ENCODE measurements at regions not wholly inside any gene's neighbourhood (a gene's known extent, or its start where the extent isn't known, plus 50 kb on each side); places are given as distances from the start of the nearest gene placed in this dataset.

- Mint-ChIP-seq H3K4me1 (ENCODE audit: low read depth) (no peaks in the 10 kb centered on the region), H3K27me3 (peaks cover 28% of the 10 kb centered on the region), H3K36me3 (ENCODE audit: insufficient read depth) (no peaks in the 10 kb centered on the region), H3K27ac (no peak overlapping the region), H3K9me3 (ENCODE audit: low read depth) (no peaks in the 10 kb centered on the region), H3K4me3 (ENCODE audit: low read depth) (no peak overlapping the region)
- DNase-seq (ENCODE audit: low spot score, unreplicated experiment): no peak
- TF ChIP-seq CTCF (IDR thresholded peaks at IDR 0.05; ENCODE audit: unreplicated experiment): no peak
Observed at GRCh38 chr11:116540645-116541304, 232.0 kb downstream of the BUD13 start.

GRCh38 chr11:116539836-116540418 is 232.9 kb downstream of the BUD13 start:
- no peak for TF ChIP-seq CTCF (IDR thresholded peaks at IDR 0.05; ENCODE audit: unreplicated experiment)
- DNase-seq (ENCODE audit: low spot score, unreplicated experiment): no peak
- Mint-ChIP-seq H3K27me3 (peaks cover 35% of the 10 kb centered on the region), H3K27ac (no peak overlapping the region), H3K4me1 (ENCODE audit: low read depth) (no peaks in the 10 kb centered on the region), H3K9me3 (ENCODE audit: low read depth) (no peaks in the 10 kb centered on the region), H3K4me3 (ENCODE audit: low read depth) (no peak overlapping the region), H3K36me3 (ENCODE audit: insufficient read depth) (no peaks in the 10 kb centered on the region)

DNA sequence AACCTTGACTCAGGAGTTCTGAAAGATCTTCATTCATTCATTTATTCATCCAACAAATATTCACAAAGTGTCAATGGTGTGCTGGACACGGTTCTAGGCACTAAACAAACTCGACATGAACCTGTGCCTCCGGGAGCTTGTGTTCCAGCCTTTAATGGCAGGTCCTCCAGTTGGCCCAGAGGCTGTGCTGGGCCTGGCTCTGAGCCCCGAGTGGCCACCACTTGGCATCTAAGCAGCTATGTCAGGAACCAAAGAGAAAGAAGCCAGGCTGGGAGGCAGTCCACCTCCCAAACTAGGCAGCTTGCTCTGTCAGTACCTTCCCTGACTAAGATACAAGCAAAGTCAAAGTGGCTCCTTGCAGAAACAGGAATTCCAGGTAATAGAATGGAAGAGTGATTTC is 233.6 kb downstream of the BUD13 start:
- Mint-ChIP-seq H3K9me3 (ENCODE audit: low read depth) (no peaks in the 10 kb centered on the region), H3K36me3 (ENCODE audit: insufficient read depth) (no peaks in the 10 kb centered on the region), H3K27me3 (peaks cover 42% of the 10 kb centered on the region), H3K4me3 (ENCODE audit: low read depth) (no peak overlapping the region), H3K4me1 (ENCODE audit: low read depth) (peaks cover 4% of the 10 kb centered on the region), H3K27ac (no peak overlapping the region)
- no peak for DNase-seq (ENCODE audit: low spot score, unreplicated experiment)
- no peak for TF ChIP-seq CTCF (IDR thresholded peaks at IDR 0.05; ENCODE audit: unreplicated experiment)

- H3K4me3 Mint-ChIP-seq (ENCODE audit: low read depth): no peak overlapping the region
- TF ChIP-seq CTCF (IDR thresholded peaks at IDR 0.05; ENCODE audit: unreplicated experiment): no peak
- no peaks in the 10 kb centered on the region for H3K36me3 Mint-ChIP-seq (ENCODE audit: insufficient read depth)
- H3K4me1 Mint-ChIP-seq (ENCODE audit: low read depth): peaks cover 8% of the 10 kb centered on the region
- DNase-seq (ENCODE audit: low spot score, unreplicated experiment): no peak
- H3K27me3 Mint-ChIP-seq: peaks cover 48% of the 10 kb centered on the region
- no peaks in the 10 kb centered on the region for H3K9me3 Mint-ChIP-seq (ENCODE audit: low read depth)
- H3K27ac Mint-ChIP-seq: no peak overlapping the region
Observed at GRCh38 chr11:116538677-116539076, 234.1 kb downstream of the BUD13 start.

GRCh38 chr11:116537709-116538108 is 235.1 kb downstream of the BUD13 start:
- H3K4me1 Mint-ChIP-seq (ENCODE audit: low read depth): peaks cover 8% of the 10 kb centered on the region
- H3K9me3 Mint-ChIP-seq (ENCODE audit: low read depth): no peaks in the 10 kb centered on the region
- no peak overlapping the region for H3K4me3 Mint-ChIP-seq (ENCODE audit: low read depth)
- no peak for TF ChIP-seq CTCF (IDR thresholded peaks at IDR 0.05; ENCODE audit: unreplicated experiment)
- DNase-seq (ENCODE audit: low spot score, unreplicated experiment): no peak
- peaks cover 56% of the 10 kb centered on the region for H3K27me3 Mint-ChIP-seq
- no peaks in the 10 kb centered on the region for H3K36me3 Mint-ChIP-seq (ENCODE audit: insufficient read depth)
- H3K27ac Mint-ChIP-seq: no peak overlapping the region

Measured in progenitor cell of endocrine pancreas (in vitro differentiated cells).